Activated CD8-positive, alpha-beta memory T cell treated with anti-CD3 and anti-CD28 coated beads for 4 hours (primary cell): ENCODE measurements at regions not wholly inside any gene's neighbourhood (a gene's known extent, or its start where the extent isn't known, plus 50 kb on each side); places are given as distances from the start of the nearest gene placed in this dataset.

Experiments used
- DNase-seq, 2 donors: peaks; one replicate each; pipeline ENCODE4 v3.0.0-alpha.2; 2020; ENCODE audit warnings: low read depth in 2 of 2

DNA sequence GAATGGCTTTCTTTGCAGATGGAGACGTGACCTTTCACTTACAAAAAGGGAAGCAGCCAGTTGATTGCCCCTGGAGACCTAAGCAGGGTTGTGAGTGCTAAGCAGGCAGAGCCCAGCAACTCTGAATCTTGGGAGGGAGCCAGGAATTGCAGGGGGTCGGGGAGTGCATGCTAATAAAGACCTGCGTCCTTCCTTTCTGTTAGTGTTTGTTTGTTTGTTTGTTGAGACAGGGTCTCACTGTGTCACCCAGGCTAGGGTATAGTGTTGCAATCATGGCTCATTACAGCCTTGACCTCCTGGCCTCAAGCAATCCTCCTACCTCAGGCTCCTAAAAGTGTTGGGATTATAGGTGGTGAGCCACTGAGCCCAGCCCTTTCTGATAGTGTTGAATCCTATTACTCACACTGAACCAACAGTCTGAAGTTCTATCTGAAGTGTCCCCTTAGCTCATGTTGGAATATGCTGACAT is 137.4 kb downstream of the CEP135 start:
- no peak for DNase-seq

GRCh38 chr4:56085275-56085674 is 136.5 kb downstream of the CEP135 start:
- no peak for DNase-seq

- DNase-seq, result no peak
Observed at GRCh38 chr4:56084851-56085250, 136.1 kb downstream of the CEP135 start.
